IPS DF 6.9 (cell line): ENCODE measurements at regions not wholly inside any gene's neighbourhood (a gene's known extent, or its start where the extent isn't known, plus 50 kb on each side); places are given as distances from the start of the nearest gene placed in this dataset.

Experiments
- DNase-seq: peaks from one replicate; pipeline ENCODE4 v3.0.0-alpha.2; 2013; ENCODE audit warnings: low read depth, low spot score
- H3K27ac ChIP-seq: one replicate; pipeline ENCODE4 v1.5.1; 2013; ENCODE audit warnings: low read length, control low read depth
- H3K27me3 ChIP-seq: 2 replicates; pipeline ENCODE4 v1.6.1; 2013; ENCODE audit warnings: mild to moderate bottlenecking, low read length; ENCODE audit not compliant: control insufficient read depth, insufficient read depth
- H3K36me3 ChIP-seq: 2 replicates; pipeline ENCODE4 v1.6.1; 2013; ENCODE audit warnings: low read length; ENCODE audit not compliant: control insufficient read depth, insufficient read depth
- H3K4me1 ChIP-seq: 2 replicates; pipeline ENCODE4 v1.6.1; 2013; ENCODE audit warnings: low read length; ENCODE audit not compliant: control insufficient read depth, insufficient read depth
- H3K4me3 ChIP-seq: 2 replicates; pipeline ENCODE4 v1.5.1; 2013; ENCODE audit warnings: mild to moderate bottlenecking, low read length
- H3K9me3 ChIP-seq: 2 replicates; pipeline ENCODE4 v1.6.1; 2013; ENCODE audit warnings: low read length, inconsistent platforms; ENCODE audit not compliant: control insufficient read depth, insufficient read depth
- WGBS: extraction: QIAGEN DNeasy Blood & Tissue Kit; methylation state at CpG from one replicate; pipeline ENCODE4 v1.1.7; 2013; ENCODE audit warnings: mixed read lengths, missing lambda C conversion rate; ENCODE audit not compliant: insufficient read length, insufficient coverage; 5-methylcytosine and 5-hydroxymethylcytosine counted together

DNA sequence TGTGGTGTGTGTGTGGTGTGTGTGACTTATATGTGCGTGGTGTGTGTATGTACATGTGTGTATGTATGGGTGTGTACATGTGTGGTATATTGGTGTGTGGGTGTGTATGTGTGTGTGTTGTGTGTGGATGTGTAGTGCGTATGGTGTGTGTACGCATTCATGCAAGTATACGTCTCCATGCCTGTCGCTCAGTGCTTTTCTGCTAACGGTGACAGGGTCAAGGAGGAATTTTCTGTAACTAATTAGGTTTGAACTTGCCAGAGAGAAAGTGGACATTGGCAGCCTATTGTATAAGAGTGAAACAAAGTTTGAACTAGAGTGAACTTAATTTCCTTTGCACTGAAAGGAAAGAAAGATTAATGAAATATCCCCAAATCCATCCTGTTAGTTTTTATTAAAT, 120.9 kb upstream of the GSC start:
- Histone ChIP-seq H3K27me3 (no peaks in the 10 kb centered on the region), H3K4me3 (no peak overlapping the region), H3K4me1 (no peaks in the 10 kb centered on the region), H3K27ac (no peak overlapping the region), H3K9me3 (no peaks in the 10 kb centered on the region), H3K36me3 (no peaks in the 10 kb centered on the region)
- 100% methylated on average over 3 of the region's 6 CpGs for WGBS
- no peak for DNase-seq

DNA sequence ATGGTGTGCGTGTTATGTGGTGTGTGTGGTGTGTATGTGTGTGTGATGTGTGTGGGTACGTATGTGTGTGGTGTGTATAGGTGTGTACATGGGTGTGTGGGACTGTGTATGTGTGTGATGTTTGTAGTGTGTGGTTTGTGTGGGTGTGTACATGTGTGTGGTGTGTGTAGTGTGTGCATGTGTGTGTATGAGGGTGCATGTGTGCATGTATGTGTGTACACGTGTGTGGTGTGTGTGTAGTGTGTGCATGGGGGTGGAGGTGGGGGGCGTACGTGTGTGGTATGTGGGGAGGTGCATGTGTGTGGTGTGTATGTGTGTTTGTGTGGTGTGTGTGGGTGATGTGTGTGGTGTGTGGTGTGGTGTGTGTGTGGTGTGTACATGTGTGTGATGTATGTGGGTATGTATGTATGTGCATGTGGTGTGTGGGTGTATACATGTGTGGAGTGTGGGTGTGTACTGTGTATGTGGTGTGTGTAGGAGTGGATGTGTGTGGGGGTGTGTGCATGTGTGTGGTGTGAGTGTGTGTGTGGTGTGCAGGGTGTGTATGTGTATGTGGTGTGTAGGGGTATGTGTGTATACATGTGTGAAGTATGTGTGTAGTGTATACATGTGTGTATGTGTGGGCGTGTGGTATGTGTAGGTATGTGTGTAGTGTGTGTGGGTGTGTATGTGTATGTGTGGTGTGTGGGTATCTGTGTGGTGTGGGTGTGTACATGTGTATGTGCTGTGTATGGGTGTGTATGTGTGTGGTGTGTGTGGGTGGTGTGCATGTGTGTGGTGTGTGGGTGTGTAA, 119.8 kb upstream of the GSC start:
- no peak overlapping the region for H3K27ac ChIP-seq
- WGBS: 100% methylated on average over 5 of the region's 6 CpGs
- no peaks in the 10 kb centered on the region for H3K9me3 ChIP-seq
- no peaks in the 10 kb centered on the region for H3K4me1 ChIP-seq
- no peaks in the 10 kb centered on the region for H3K27me3 ChIP-seq
- H3K36me3 ChIP-seq: no peaks in the 10 kb centered on the region
- H3K4me3 ChIP-seq: no peak overlapping the region
- no peak for DNase-seq

DNA sequence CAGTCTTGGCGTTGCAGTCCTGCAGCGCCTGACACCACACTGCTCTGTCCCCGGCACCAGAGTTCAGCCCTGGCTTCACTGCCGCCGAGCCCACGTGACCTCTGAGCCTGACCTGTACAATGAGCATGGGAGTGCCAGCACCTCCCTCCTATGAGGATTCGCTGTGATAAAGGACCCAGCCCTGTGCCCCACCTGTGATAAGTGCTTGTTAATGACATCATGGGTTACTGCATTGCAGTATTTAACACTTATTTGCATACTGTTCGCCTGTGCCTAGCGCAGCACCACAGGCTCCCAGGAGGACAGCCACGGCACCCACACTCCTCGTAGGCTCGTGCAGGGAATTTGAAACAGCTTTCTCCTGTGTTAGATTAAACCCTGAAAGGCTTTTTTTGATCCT, 118.2 kb upstream of the GSC start:
- DNase-seq: no peak
- no CpG with 5 or more reads among the region's 12 CpGs for WGBS
- Histone ChIP-seq H3K9me3 (no peaks in the 10 kb centered on the region), H3K27ac (no peak overlapping the region), H3K4me1 (no peaks in the 10 kb centered on the region), H3K27me3 (no peaks in the 10 kb centered on the region), H3K36me3 (no peaks in the 10 kb centered on the region), H3K4me3 (no peak overlapping the region)

DNA sequence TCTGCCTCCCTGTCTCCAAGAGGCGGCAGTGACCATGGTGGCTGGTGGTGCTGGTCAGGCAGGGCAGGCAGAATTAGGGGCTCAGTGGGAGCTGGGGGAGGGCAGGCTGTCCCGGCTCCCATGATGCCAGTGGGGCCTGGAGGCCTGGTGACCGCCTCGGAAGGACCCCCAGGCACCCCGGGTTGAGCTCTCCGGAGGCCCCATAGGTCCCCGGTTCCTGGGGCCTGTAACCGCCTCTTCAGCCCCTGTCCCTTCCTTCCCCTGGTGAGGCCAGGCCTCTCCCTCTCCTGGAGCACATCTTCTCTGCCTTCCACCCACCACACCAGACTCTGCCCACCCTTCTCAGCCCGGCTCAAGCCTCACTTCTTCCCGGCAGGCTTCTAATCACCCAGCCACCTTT, 117.7 kb upstream of the GSC start:
- no peak overlapping the region for H3K4me3 ChIP-seq
- no peak for DNase-seq
- H3K27ac ChIP-seq: no peak overlapping the region
- H3K9me3 ChIP-seq: no peaks in the 10 kb centered on the region
- H3K36me3 ChIP-seq: no peaks in the 10 kb centered on the region
- no peaks in the 10 kb centered on the region for H3K4me1 ChIP-seq
- no peaks in the 10 kb centered on the region for H3K27me3 ChIP-seq
- WGBS: no CpG with 5 or more reads among the region's 10 CpGs

DNA sequence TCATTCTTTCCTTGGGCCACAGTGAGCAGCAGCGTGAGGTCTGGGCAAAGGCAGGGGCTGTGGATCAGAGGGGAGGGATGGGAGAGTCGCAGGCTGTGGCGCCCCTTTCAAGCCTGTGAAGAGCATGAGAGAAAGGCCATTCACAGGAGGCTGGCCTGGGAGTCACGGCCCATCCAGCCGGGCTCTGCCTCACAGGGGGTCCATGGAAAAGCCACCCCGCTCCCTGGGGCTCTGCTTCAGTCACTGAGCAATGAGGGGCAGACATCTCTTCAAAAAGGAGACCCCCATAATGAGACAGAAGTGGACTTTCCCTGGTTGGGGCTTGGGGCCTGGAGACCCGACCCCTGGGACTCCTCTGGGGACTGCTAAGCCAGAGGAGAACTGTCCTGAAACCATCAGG, 117.0 kb upstream of the GSC start:
- no peak overlapping the region for H3K4me3 ChIP-seq
- H3K27me3 ChIP-seq: no peaks in the 10 kb centered on the region
- DNase-seq: no peak
- no peaks in the 10 kb centered on the region for H3K4me1 ChIP-seq
- H3K27ac ChIP-seq: no peak overlapping the region
- H3K36me3 ChIP-seq: no peaks in the 10 kb centered on the region
- WGBS: no CpG with 5 or more reads among the region's 7 CpGs
- no peaks in the 10 kb centered on the region for H3K9me3 ChIP-seq

DNA sequence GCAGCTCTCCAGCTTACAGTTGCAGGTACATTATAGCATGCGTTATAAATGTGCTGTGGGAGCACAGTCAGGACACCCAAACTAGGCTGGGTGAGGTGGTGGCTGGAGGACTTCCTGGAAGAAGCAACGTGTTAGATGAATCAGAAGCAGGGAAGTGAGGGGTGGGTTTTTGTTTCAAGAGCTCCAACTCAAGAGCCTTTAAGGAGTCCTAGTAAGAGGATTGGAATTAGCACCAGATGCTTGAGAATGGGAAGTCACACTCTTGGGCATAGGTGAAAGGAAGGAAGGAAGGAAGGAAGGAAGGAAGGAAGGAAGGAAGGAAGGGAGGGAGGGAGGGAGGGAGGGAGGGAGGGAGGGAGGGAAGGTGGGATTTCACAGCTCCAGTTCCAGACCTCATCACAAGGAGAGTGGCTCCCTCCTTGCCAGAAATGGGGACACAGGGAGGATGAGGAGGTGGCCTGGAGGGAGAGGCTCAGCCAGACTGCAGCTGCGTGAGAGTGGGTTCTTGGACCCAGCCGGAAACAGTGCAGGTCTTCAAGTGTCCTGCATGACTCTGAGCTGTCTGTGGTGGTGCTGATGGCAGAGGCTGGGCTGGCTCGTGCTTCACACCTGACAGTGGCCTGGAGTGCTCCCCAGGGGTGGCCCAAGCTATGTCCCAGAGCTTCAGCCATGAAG, 115.7 kb upstream of the GSC start:
- Histone ChIP-seq H3K4me1 (no peaks in the 10 kb centered on the region), H3K27me3 (no peaks in the 10 kb centered on the region), H3K4me3 (no peak overlapping the region), H3K9me3 (no peaks in the 10 kb centered on the region), H3K27ac (no peak overlapping the region), H3K36me3 (no peaks in the 10 kb centered on the region)
- no peak for DNase-seq
- no CpG with 5 or more reads among the region's 5 CpGs for WGBS

DNA sequence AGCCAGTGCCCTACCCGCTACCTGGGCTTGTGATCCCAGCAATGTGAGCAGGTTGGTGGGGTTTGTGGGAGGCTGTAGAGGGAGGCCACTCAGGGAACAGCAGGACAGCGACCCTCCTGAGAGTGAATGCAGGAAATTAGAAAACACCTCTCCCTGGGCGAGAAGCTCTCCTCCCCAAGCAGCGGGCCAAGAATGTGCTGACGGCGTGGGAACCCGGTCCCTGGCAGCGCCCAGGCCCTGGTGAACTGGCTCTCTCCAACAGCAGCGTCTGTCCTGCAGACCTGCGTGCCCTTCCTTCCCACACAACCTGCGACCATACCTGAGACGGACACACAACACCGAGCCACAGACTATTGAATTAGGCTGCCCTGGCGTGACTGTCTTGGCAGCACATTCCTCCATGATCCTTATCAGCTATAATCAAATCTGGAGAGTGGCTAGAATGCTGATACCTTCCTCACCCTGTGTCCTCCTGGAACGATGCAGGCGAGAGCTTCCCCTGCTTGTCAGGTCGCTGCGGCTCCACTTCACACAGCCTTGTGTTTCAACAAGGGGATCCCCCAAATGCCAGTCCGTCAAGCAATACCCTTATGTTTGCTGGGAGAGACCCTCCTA, 114.8 kb upstream of the GSC start:
- Histone ChIP-seq H3K4me3 (no peak overlapping the region), H3K27me3 (no peaks in the 10 kb centered on the region), H3K27ac (no peak overlapping the region), H3K4me1 (no peaks in the 10 kb centered on the region), H3K9me3 (no peaks in the 10 kb centered on the region), H3K36me3 (no peaks in the 10 kb centered on the region)
- DNase-seq: no peak
- WGBS: no CpG with 5 or more reads among the region's 19 CpGs

DNA sequence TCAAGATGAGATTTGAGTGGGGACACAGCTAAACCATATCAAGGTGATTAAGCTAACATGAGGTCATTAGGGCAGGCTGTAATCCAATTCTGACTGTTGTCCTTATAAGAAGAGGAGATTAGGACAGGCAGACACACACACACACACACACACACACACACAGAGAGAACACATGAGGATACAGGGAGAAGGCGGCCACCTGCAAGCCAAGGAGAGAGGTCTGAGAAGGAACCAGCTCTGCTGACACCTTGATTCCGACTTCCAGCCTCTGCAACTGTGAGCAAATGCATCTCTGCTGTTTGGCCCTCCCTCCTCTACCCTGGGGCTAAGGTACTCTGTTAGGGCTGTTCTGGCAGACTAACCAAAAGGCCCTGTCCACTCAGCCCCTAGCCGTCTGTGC, 112.5 kb upstream of the GSC start:
- H3K27me3 ChIP-seq: no peaks in the 10 kb centered on the region
- WGBS: no CpG with 5 or more reads among the region's 3 CpGs
- no peak for DNase-seq

DNA sequence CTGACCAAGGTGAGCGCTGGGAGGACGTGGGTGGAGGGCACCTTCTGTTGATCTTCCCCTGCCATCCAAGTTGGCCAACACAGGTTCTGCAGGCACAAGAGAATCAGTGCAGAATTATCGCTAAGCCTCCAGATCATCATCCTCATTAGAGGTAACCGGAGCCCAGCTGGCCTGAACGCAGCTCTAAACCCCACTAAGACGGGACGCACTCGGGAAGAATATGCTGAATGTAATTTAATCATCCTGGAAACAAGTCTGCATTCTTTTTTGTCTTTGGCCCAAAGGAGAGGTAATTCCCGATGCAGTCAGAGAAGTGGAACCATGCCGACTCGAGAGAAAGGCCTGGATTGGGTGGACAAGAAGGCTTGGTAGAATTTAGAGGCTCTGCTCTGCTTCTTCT, 111.0 kb upstream of the GSC start:
- Histone ChIP-seq H3K4me3 (no peak overlapping the region), H3K9me3 (no peaks in the 10 kb centered on the region), H3K4me1 (no peaks in the 10 kb centered on the region), H3K27ac (no peak overlapping the region), H3K27me3 (no peaks in the 10 kb centered on the region), H3K36me3 (no peaks in the 10 kb centered on the region)
- WGBS: no CpG with 5 or more reads among the region's 11 CpGs
- DNase-seq: no peak

More for the DNA sequence above, 112.5 kb upstream of the GSC start:
- Histone ChIP-seq H3K4me3 (no peak overlapping the region), H3K27ac (no peak overlapping the region), H3K4me1 (no peaks in the 10 kb centered on the region), H3K9me3 (no peaks in the 10 kb centered on the region), H3K36me3 (no peaks in the 10 kb centered on the region)

DNA sequence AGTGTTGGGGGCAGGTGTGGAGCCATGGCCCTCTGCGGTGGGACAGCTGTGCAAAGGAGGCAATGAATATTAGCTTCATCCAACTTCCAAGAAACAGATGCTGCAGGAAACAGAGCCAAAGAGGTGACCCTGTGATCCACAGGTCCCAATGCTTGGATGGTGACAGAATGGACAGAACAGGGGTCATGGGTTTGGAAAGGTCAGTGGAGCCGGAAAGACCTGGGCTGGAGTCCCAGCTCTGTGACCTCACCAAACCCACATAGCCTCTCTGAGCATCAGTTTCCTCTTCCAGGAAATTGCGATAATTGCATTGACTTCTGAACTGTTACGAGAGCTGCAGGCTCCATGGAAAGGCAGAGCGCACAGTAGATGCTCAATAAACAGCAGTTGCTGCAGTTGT, 110.2 kb upstream of the GSC start:
- no peaks in the 10 kb centered on the region for H3K36me3 ChIP-seq

More for the DNA sequence above, 110.2 kb upstream of the GSC start:
- no peak for DNase-seq
- H3K4me1 ChIP-seq: no peaks in the 10 kb centered on the region
- H3K27me3 ChIP-seq: no peaks in the 10 kb centered on the region; the same call in 1 of the 2 replicates
- H3K27ac ChIP-seq: no peak overlapping the region
- no CpG with 5 or more reads among the region's 5 CpGs for WGBS
- H3K4me3 ChIP-seq: no peak overlapping the region
- H3K9me3 ChIP-seq: no peaks in the 10 kb centered on the region
